Liver (tissue), 7 donors: ENCODE measurements at regions not wholly inside any gene's neighbourhood (a gene's known extent, or its start where the extent isn't known, plus 50 kb on each side); places are given as distances from the start of the nearest gene placed in this dataset.

Source experiments
- DNase-seq: peaks from one replicate; pipeline ENCODE4 v3.0.0-alpha.2; 2017; ENCODE audit warnings: low spot score
- H3K27ac ChIP-seq, 2 donors: one replicate each; pipeline ENCODE4 v1.7.0; 2013; ENCODE audit warnings: inconsistent platforms in 2 of 2, low read length in 2 of 2, control low read depth in 1 of 2, low read depth in 1 of 2, mild to moderate bottlenecking in 1 of 2
- H3K27me3 ChIP-seq, 4 donors: one replicate each; pipeline versions ENCODE4 v1.6.1 to v1.7.0; 2013; ENCODE audit warnings: low read length in 3 of 4, inconsistent platforms in 1 of 4, mild to moderate bottlenecking in 1 of 4, moderate library complexity in 1 of 4; ENCODE audit not compliant: control insufficient read depth in 4 of 4, insufficient read depth in 4 of 4
- H3K36me3 ChIP-seq, 4 donors: one replicate each; pipeline versions ENCODE4 v1.6.1 to v1.7.0; 2013; ENCODE audit warnings: low read length in 3 of 4, mild to moderate bottlenecking in 3 of 4, low read depth in 1 of 4, moderate library complexity in 1 of 4; ENCODE audit not compliant: control insufficient read depth in 4 of 4, insufficient read depth in 3 of 4
- H3K4me1 ChIP-seq, 4 donors: one replicate each; pipeline versions ENCODE4 v1.6.1 to v1.7.0; 2013; ENCODE audit warnings: low read length in 3 of 4, mild to moderate bottlenecking in 3 of 4, moderate library complexity in 1 of 4; ENCODE audit not compliant: control insufficient read depth in 4 of 4, insufficient read depth in 4 of 4
- H3K4me3 ChIP-seq, 3 donors: one replicate each; pipeline versions ENCODE4 v1.6.1 to v1.7.0; 2013; ENCODE audit warnings: low read length in 3 of 3, control low read depth in 1 of 3, low read depth in 1 of 3, mild to moderate bottlenecking in 1 of 3
- H3K9ac ChIP-seq, 2 donors: one replicate each; pipeline ENCODE4 v1.7.0; 2013; ENCODE audit warnings: low read length in 2 of 2, mild to moderate bottlenecking in 2 of 2, moderate library complexity in 2 of 2, control low read depth in 1 of 2, low read depth in 1 of 2
- H3K9me3 ChIP-seq, 4 donors: one replicate each; pipeline versions ENCODE4 v1.6.1 to v1.7.0; 2013; ENCODE audit warnings: low read length in 3 of 4; ENCODE audit not compliant: control insufficient read depth in 4 of 4
- ATF3 ChIP-seq: IDR thresholded peaks from 2 replicates; pipeline ENCODE4 v1.6.1; 2016; ENCODE audit warnings: antibody characterized with exemption
- EGR1 ChIP-seq, 2 donors: IDR thresholded peaks; 2 replicates each; pipeline ENCODE4 v1.6.1; 2016 to 2018; ENCODE audit warnings: antibody characterized with exemption in 2 of 2, low read depth in 2 of 2
- FOXA2 ChIP-seq: IDR thresholded peaks from 2 replicates; pipeline ENCODE4 v1.6.1; 2016; ENCODE audit warnings: antibody characterized with exemption
- HNF4G ChIP-seq: IDR thresholded peaks from 2 replicates; pipeline ENCODE4 v1.6.1; 2016; ENCODE audit warnings: antibody characterized with exemption
- JUND ChIP-seq, 2 donors: IDR thresholded peaks; 2 replicates each; pipeline ENCODE4 v1.6.1; 2016; ENCODE audit warnings: antibody characterized with exemption in 2 of 2
- MAX ChIP-seq: IDR thresholded peaks from 2 replicates; pipeline ENCODE4 v1.6.1; 2016; ENCODE audit warnings: antibody characterized with exemption
- NR2F2 ChIP-seq: IDR thresholded peaks from 2 replicates; pipeline ENCODE4 v1.6.1; 2016; ENCODE audit warnings: antibody characterized with exemption
- RAD21 ChIP-seq, 2 donors: IDR thresholded peaks; 2 replicates each; pipeline ENCODE4 v1.6.1; 2016; ENCODE audit warnings: antibody characterized with exemption in 2 of 2, mild to moderate bottlenecking in 2 of 2
- RXRA ChIP-seq, 2 donors: IDR thresholded peaks; 2 replicates each; pipeline ENCODE4 v1.6.1; 2017 to 2018; ENCODE audit warnings: antibody characterized with exemption in 2 of 2, mild to moderate bottlenecking in 1 of 2
- SP1 ChIP-seq: IDR thresholded peaks from 2 replicates; pipeline ENCODE4 v1.6.1; 2018; ENCODE audit warnings: antibody characterized with exemption, mild to moderate bottlenecking
- TAF1 ChIP-seq: conservative IDR thresholded peaks from 2 replicates; pipeline ENCODE4 v1.6.1; 2016; ENCODE audit warnings: antibody characterized with exemption, mild to moderate bottlenecking
- YY1 ChIP-seq: IDR thresholded peaks from 2 replicates; pipeline ENCODE4 v1.6.1; 2016; ENCODE audit warnings: antibody characterized with exemption, mild to moderate bottlenecking
- ZBTB33 ChIP-seq: IDR thresholded peaks from 2 replicates; pipeline ENCODE4 v1.6.1; 2016; ENCODE audit warnings: antibody characterized with exemption
- WGBS: extraction: QIAGEN DNeasy Blood & Tissue Kit; methylation state at CpG from one replicate; pipeline ENCODE4 v1.1.7; 2013; 5-methylcytosine and 5-hydroxymethylcytosine counted together
- donor health status: healthy.
- donor health status: healthy.
- donor health status: healthy.
- donor health status: healthy.

GRCh38 chr13:40210865-40211585, 455.4 kb downstream of the FOXO1 start:
- Histone ChIP-seq H3K4me1 (no peaks in the 10 kb centered on the region), H3K36me3 (no peaks in the 10 kb centered on the region), H3K9me3 (no peaks in the 10 kb centered on the region), H3K9ac (no peak overlapping the region), H3K4me3 (no peak overlapping the region), H3K27me3 (no peaks in the 10 kb centered on the region), H3K27ac (no peak overlapping the region)
- TF ChIP-seq YY1 (no peak), SP1 (no peak), HNF4G (no peak), FOXA2 (no peak), NR2F2 (no peak), ZBTB33 (no peak), RXRA (IDR thresholded peaks at IDR 0.05) (no peak), MAX (no peak), TAF1 (no peak)
- DNase-seq: no peak
- WGBS: 67% methylated on average over 4 of the region's 4 CpGs

- 91% methylated on average over 3 of the region's 3 CpGs for WGBS
- no peaks in the 10 kb centered on the region for H3K4me1 ChIP-seq
- H3K4me3 ChIP-seq: no peak overlapping the region
Measured at GRCh38 chr13:40211586-40211968, 454.9 kb downstream of the FOXO1 start.

More at GRCh38 chr13:40211586-40211968, 454.9 kb downstream of the FOXO1 start:
- H3K9ac ChIP-seq: no peak overlapping the region
- no peak for DNase-seq
- no peak overlapping the region for H3K27ac ChIP-seq
- H3K27me3 ChIP-seq: no peaks in the 10 kb centered on the region
- H3K36me3 ChIP-seq: no peaks in the 10 kb centered on the region
- no peak for TF ChIP-seq JUND (IDR thresholded peaks at IDR 0.05)
- no peak for TF ChIP-seq RAD21 (IDR thresholded peaks at IDR 0.05)
- no peak for TF ChIP-seq FOXA2
- TF ChIP-seq ATF3: no peak
- TF ChIP-seq HNF4G: no peak
- TF ChIP-seq EGR1 (IDR thresholded peaks at IDR 0.05; ENCODE audit: low read depth in 2 of 2): no peak
- TF ChIP-seq ZBTB33: no peak
- no peak for TF ChIP-seq SP1
- TF ChIP-seq RXRA (IDR thresholded peaks at IDR 0.05): no peak
- no peak for TF ChIP-seq MAX
- no peaks in the 10 kb centered on the region for H3K9me3 ChIP-seq
